ENCODE measurements at regions not wholly inside any gene's neighbourhood (a gene's known extent, or its start where the extent isn't known, plus 50 kb on each side); places are given as distances from the start of the nearest gene placed in this dataset.

- intact Hi-C loops (cut with DNase I): no loop called here
- H3K36me3 ChIP-seq: no peaks in the 10 kb centered on the region
- no peak for TF ChIP-seq POLR2A (IDR thresholded peaks at IDR 0.05)
- no peak overlapping the region for H3K4me3 ChIP-seq (replicated peaks in 1 of 3)
- no peaks in the 10 kb centered on the region for H3K4me1 ChIP-seq
- no peak overlapping the region for H3K27ac ChIP-seq
- no peak for DNase-seq
- no peaks in the 10 kb centered on the region for H3K9me3 ChIP-seq
- 80% methylated on average over 6 of the region's 6 CpGs for WGBS, 2 donors
- no peaks in the 10 kb centered on the region for H3K27me3 ChIP-seq
These were observed 410.2 kb downstream of the TBC1D4 start for GRCh38 chr13:75071796-75072195.

- Histone ChIP-seq H3K36me3 (no peaks in the 10 kb centered on the region), H3K9me3 (no peaks in the 10 kb centered on the region), H3K4me1 (no peaks in the 10 kb centered on the region), H3K4me3 (replicated peaks in 1 of 3) (no peak overlapping the region), H3K27me3 (no peaks in the 10 kb centered on the region), H3K27ac (no peak overlapping the region)
- DNase-seq: no peak
- intact Hi-C loops (cut with DNase I): no loop called here
- no peak for TF ChIP-seq POLR2A (IDR thresholded peaks at IDR 0.05)
- 8 to 11% methylated on average over 2 of the region's 2 CpGs for WGBS, 2 donors
These were observed 410.6 kb downstream of the TBC1D4 start for GRCh38 chr13:75071395-75071794.

GRCh38 chr13:75061909-75062308 is 420.1 kb downstream of the TBC1D4 start:
- Histone ChIP-seq H3K4me3 (replicated peaks in 1 of 3) (no peak overlapping the region), H3K36me3 (no peaks in the 10 kb centered on the region), H3K27me3 (no peaks in the 10 kb centered on the region), H3K4me1 (no peaks in the 10 kb centered on the region), H3K9me3 (no peaks in the 10 kb centered on the region), H3K27ac (no peak overlapping the region)
- intact Hi-C loops (cut with DNase I): no loop called here
- TF ChIP-seq CTCF (IDR thresholded peaks at IDR 0.05): no peak
- TF ChIP-seq POLR2A (IDR thresholded peaks at IDR 0.05): no peak
- DNase-seq: no peak

- intact Hi-C loops (cut with DNase I): no loop called here
- no peak for DNase-seq
- no peak overlapping the region for H3K27ac ChIP-seq
- TF ChIP-seq POLR2A (IDR thresholded peaks at IDR 0.05) (no peak), CTCF (IDR thresholded peaks at IDR 0.05) (no peak)
- no peaks in the 10 kb centered on the region for H3K27me3 ChIP-seq
- H3K36me3 ChIP-seq: no peaks in the 10 kb centered on the region
- no peak overlapping the region for H3K4me3 ChIP-seq (replicated peaks in 1 of 3)
- H3K4me1 ChIP-seq: no peaks in the 10 kb centered on the region
- no peaks in the 10 kb centered on the region for H3K9me3 ChIP-seq
These were observed 426.7 kb downstream of the TBC1D4 start for GRCh38 chr13:75055296-75055695.

- no peak for DNase-seq
- TF ChIP-seq POLR2A (IDR thresholded peaks at IDR 0.05) (no peak), CTCF (IDR thresholded peaks at IDR 0.05) (no peak)
- 79 to 81% methylated on average over 6 of the region's 6 CpGs for WGBS, 2 donors
- H3K27me3 ChIP-seq: no peaks in the 10 kb centered on the region
- no peaks in the 10 kb centered on the region for H3K4me1 ChIP-seq
- no peak overlapping the region for H3K4me3 ChIP-seq (replicated peaks in 1 of 3)
- H3K36me3 ChIP-seq: no peaks in the 10 kb centered on the region
- no peak overlapping the region for H3K27ac ChIP-seq
- no peaks in the 10 kb centered on the region for H3K9me3 ChIP-seq
- intact Hi-C loops (cut with DNase I): no loop called here
These were observed 429.4 kb downstream of the TBC1D4 start for GRCh38 chr13:75052616-75053015.

- Histone ChIP-seq H3K4me3 (replicated peaks in 1 of 3) (no peak overlapping the region), H3K4me1 (no peaks in the 10 kb centered on the region), H3K27ac (no peak overlapping the region), H3K9me3 (no peaks in the 10 kb centered on the region), H3K27me3 (no peaks in the 10 kb centered on the region), H3K36me3 (no peaks in the 10 kb centered on the region)
- no peak for DNase-seq
- intact Hi-C loops (cut with DNase I): no loop called here
- 85 to 88% methylated on average over 5 of the region's 5 CpGs for WGBS, 2 donors
- TF ChIP-seq CTCF (IDR thresholded peaks at IDR 0.05) (no peak), POLR2A (IDR thresholded peaks at IDR 0.05) (no peak)
These were observed 431.4 kb downstream of the TBC1D4 start for GRCh38 chr13:75050419-75051046.
